ENCODE measurements at regions not wholly inside any gene's neighbourhood (a gene's known extent, or its start where the extent isn't known, plus 50 kb on each side); places are given as distances from the start of the nearest gene placed in this dataset.

DNA sequence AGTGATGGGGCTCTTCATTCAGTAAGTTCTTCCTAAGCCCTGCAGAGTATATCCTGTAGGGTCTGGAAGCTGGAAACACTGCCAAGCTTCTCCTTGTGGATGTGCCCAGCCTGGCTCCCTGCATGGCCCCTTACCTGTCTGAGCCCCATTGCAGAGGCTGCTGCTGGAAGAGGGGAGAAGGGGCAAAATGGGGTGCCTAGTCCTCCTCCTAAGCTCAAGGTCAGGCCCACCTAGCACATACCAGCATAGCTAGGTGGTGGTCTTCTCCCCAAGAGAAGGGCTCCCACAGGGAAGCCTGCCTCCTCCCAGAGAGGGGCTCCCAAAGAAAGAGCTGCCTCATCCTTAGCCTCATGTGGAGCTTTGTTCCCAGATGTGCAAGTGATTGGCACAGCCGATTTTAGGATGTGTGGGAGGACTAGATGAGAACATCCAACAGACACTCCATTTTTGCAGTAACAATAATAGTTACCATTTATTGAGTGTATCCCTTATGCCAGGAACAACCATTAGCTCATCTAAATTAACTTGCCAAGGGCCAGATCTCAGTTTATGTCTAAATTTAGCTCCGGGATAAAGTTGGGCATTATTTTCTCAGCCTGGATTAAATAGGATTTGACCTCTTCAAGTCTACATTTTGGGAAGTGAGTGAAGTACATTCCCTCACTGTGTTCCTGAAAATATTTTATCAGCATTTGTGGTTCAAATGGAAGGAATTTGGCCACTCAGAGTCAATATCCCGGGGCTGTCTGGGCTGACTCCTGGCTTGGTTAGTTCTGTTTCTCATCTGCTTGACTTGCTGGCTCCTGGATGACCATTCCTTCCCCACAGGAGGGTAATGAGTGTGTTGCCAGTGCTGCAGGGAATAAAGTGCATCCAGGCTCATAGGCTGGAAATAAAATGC lies 291.1 kb upstream of the ROPN1 start:
- no peak for DNase-seq

DNA sequence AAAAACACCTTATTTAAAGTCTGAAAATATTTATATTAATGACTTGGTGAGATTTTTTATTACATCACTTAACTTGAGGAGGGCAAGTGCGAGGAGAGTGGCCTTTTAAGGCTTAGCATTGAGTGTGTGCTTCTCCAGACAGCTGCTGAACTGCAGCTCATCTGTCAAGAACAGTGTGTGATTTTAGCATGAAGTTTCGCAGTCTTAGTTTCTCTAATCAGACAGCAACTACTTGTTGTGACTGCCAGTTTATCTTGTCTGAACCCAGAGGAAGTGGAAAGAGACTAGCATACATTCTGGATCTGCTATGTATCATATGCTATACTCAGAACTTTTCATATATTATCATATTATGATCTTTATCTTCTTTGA lies 291.7 kb upstream of the ROPN1 start:
- no peak for DNase-seq

DNA sequence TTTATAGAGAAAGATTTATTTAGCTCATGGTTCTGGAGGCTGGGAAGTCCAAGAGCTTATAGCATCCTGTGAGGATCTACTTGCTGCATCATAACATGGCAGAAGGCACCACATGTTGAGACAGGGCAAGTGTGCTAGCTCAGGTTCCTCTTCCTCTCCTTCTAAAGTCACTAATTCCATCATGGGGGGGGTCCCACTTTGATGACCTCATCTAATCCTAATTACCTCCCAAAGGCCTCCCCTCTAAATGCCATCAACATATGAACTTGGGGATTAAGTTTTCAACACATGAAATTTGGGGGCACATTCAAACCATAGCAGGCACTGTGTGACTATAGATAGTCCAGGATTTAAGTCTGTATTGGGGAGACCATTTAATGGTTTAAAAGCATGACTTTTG lies 297.1 kb upstream of the ROPN1 start:
- DNase-seq: no peak

DNA sequence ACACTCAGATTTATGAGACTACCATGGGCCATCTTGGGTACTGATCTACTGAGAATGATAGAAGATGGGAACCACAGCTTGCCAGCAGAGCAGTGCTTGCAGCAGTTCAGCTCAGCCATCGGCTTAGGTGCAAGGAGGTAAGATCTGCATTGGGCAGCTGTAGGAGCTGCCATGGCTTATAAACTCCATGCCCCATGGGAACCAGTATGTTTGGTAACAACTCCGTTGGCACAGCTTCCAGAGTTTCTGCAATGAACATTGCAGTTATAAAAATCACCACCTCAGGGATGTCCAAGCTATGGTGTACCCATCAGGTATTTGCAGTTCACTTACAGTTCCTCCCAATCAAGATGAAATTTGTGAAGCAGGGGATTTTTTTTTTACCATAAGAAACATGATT lies 299.1 kb upstream of the ROPN1 start:
- no peak for DNase-seq

DNA sequence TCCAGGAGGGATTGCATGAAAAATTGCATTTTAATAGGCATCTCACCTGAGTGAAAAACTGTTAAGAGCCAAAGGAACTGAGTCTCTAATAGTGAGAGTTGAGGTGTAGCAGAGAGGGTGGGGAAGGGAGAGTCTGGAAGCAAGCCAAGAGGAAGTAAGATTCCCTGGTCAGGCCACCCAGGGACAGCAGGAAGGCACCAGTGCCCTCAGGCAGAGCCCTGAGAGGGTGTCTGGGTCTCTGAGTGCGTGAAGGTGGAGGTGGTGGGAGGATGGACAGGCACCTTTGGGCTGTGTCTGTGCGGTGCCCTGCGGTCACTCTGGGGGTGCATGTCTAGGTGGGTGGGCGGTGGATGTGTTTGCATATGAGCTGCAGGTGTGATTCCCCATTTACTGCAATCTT lies 300.4 kb upstream of the ROPN1 start:
- no peak for DNase-seq

GRCh38 chr3:124293584-124293983 lies 301.7 kb upstream of the ROPN1 start:
- DNase-seq: no peak

DNA sequence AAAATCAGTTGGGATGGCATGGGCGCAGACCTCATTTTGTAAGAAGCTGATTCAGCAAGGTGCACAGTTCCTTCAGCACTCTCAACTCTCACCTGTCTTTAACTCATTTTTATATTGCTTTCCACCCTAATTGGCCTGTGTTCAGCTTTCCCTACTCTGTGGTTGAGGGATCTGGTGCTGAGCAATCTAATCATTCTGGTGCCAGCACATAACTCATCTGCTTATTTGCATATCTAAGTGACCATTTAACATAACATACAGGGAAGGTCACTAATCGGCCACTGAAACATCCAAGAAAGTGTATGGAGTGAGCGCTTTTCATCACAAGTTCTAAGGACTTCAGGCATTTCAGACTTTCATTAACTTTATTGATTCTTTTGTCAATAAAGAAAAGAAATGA lies 303.4 kb upstream of the ROPN1 start:
- no peak for DNase-seq

DNA sequence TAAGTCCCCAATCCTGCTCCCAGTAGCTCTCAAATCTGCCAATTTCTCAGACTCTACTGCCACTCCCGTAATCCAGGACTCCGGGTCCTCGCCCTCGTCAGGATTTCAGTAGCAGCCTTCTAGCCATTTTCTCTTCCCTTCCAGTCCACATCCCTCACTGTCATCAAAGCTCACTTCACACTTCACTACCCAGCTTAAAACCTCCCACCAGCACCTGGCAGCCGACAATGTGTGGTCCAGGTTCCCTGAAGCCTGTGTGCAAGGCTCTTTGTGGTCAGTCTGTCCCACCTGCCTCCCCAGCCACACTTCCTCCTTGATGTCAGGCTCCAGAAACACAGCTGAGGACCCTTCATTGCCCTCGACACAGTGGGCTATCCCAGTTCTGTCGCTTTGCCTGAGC lies 304.5 kb upstream of the ROPN1 start:
- DNase-seq: no peak

GRCh38 chr3:124297062-124297980 lies 305.4 kb upstream of the ROPN1 start:
- DNase-seq: no peak

- no peak for DNase-seq
Measured at GRCh38 chr3:124298301-124298700, 306.4 kb upstream of the ROPN1 start.

DNA sequence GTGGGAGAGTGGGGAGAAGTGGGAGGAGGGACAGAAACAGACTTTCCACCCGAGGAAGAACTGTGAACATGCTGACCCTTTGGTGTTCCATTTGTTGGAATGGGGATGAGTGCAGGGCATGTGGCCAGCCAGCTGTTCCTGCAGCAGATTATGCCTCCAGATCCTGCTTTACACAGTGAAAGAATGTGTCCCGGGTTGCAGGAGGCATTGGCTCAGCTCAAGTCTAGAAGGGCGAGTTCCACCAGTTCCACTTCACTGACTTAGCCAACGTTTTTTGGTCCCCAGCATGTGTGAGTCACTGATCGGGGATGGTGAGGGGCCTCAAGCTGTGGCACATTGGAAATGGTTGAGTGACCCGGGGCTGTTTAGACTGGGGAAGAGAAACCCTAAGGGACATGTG lies 307.0 kb upstream of the ROPN1 start:
- no peak for DNase-seq

DNA sequence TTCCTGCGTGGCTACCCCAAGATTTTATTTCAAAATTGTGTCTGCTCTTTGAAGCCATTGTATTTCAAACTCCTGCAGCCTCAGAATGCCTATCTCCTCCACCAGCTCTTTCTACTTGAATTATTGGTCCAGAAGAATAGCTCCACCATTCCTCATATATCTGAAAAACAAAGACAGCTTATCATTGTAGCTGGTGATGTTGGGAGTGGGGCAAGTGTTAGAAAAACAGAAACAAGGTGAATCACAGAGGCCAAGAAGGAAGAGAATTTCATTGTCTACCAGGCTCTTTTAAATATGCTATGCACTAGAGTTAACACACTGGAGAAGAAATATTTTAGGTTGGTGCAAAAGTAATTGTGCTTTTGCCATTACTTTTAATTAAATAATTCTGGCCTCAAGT lies 307.9 kb upstream of the ROPN1 start:
- DNase-seq: no peak

GRCh38 chr3:124300416-124300815 lies 308.5 kb upstream of the ROPN1 start:
- no peak for DNase-seq

DNA sequence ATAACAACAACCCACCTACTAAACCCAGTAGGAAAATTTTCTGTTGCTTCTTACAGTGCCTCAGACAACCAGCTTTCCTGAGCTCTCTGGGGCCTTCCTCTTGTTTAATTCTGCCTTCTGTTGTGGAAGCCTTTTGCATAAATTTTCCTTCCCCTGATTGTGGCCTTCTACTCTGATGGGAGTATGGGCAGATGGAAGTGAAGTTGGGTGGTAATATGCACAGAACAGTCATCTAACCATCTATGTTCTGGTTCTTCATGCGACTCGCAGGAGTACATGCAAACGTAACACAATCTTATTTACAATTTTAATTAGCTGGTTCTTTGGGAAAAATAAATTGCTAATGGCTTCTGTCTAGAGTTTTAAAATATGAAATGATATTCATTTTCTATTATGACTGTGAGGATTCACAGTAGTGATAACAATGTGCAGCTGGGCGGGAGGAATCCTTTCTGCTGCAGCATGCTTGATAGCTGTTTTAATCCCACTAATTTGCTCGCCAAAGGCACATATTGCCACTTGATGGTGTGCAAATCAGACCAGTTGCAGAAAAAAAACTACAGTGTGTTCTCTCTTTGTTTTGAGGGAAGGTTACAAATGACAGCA lies 311.5 kb upstream of the ROPN1 start:
- DNase-seq: no peak

DNA sequence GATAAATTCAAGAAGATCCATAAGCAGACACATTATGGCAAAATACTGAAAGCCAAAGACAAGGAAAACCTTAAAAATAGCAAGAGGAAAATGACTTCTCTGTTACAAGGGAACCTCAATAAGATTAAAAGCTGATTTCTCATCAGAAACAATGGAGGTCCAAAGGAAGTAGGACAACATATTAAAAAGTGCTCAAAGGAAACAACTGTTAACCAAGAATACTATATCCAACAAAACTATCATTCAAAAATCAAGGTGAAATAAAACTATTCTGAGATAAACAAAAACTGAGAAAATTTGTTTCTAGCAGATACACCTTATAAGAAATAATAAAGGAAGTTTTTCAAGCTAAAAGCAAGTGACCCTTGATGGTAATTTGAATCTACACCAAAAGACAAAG lies 314.7 kb upstream of the ROPN1 start:
- DNase-seq: no peak

DNA sequence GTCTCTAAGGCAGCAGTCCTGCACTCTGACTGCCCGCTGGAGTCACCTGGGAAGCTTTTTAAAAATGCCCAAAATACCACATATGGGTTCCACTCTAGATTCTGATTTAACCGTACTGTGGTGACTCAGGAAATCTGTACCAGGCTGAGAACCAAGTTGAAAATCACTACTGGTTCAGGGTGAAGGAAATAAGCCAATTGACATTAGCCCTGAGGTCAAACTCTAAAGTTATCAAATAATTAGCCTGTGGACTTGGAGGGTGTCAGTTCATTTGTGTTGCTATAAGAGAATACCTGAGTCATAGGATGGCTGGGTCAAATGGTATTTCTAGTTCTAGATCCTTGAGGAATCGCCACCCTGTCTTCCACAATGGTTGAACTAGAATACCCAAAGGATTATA lies 321.7 kb upstream of the ROPN1 start:
- DNase-seq: no peak

- no peak for DNase-seq
Measured at GRCh38 chr3:124315215-124316033, 323.5 kb upstream of the ROPN1 start.

DNA sequence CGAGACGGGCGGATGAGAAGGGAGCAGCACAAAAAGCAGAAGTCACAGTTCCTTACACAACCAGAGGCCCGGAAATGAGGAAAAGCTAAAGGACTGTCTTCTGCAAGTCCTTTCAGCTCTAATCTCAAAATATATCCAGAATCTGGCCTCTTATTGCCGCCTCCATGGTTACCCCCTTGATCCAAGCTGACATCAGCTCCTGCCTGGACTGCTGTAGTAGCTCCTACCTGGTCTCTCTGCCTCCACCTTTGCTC lies 324.0 kb upstream of the ROPN1 start:
- no peak for DNase-seq

- no peak for DNase-seq
Measured at GRCh38 chr3:124318014-124318413, 326.1 kb upstream of the ROPN1 start.

DNA sequence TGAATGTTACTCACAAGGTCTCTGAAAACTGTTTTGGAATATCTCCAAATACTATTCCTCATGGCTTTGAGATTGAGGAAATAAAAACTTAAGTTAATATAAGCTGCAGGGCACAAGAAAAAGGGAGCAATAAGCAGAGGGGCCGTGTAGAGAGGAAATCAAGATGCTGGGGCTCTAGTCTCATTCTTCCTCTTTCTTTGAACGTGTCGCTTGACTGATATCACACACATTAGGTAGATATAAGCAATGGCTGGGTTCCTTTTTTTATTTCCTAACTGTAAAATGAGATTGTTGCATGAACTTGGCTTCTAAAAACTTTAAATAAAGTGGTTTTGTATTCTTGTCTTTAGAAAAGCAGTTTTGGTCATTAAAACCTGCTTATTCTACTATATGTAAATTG lies 326.7 kb upstream of the ROPN1 start:
- DNase-seq: no peak

DNA sequence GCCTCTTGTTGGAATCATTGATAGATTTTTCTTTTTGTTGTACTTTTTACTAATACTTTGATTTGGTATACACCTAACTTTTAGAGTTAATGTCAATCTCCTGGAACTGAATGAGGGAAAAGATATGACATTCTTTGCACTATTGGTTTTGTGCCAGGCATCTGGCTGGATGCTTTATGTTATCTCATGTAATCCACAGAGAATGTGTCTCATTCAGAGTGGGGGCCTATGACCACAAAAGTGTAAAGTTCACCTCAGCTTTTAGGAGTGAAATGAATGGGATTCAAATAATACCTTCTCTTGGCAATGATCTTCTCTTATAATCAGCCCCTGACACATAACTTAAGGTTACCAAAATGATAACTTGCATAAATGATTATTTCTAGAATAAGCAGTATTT lies 329.1 kb upstream of the ROPN1 start:
- DNase-seq: no peak

DNA sequence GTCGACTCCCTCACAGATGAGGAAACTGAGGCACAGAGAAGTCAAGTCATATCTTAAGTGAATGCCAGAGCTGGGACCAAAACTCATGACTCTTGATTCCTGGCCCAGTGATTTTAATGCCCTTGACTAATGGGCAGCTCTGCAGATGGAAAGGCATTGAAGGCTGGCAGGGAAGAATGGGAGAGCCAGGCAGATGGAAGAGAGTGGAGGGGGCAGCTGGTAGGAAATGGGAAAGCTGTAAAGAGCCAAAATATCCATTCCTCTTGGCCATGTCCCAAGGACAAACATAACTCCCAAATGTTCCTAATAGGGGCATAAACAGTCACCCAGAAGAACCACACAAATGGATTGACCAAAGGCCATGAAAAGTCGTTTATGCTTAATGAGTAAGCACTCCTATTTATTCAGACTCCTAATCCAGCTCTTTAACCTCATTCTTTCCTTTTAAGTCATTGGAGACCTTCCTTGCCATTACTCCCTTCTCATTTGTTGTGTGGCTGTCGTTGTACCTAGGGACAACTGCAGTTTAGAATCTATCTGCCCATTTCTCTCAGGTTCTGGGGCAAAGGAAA lies 330.5 kb upstream of the ROPN1 start:
- no peak for DNase-seq

DNA sequence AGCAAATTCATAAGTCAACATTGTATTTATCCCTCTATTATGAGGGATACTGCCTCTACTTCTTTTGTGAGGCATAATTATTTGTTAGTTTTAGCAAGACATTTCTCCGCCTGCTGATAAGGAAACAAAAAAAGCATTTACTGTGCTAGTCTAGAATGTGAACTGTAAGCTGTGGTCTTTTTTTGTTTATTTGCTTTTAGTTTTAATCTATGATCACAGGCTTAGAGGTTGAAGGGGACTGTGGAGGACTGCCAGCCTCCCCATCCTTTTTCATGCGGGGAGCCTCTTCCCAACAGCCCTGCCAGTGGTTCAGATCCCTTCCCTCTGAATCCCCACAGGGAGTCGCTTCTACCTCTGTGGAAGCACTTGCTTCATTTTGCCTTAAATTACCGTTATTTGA lies 331.0 kb upstream of the ROPN1 start:
- DNase-seq: no peak

All from NCI-H1694 (cell line).